Lower leg skin (tissue), 4 donors: ENCODE measurements at regions not wholly inside any gene's neighbourhood (a gene's known extent, or its start where the extent isn't known, plus 50 kb on each side); places are given as distances from the start of the nearest gene placed in this dataset.

Experiments used
- DNase-seq, 2 donors: peaks; one replicate each; pipeline ENCODE4 v3.0.0-alpha.2; 2019; ENCODE audit warnings: low spot score in 2 of 2
- H3K4me3 ChIP-seq: fragments of 200-600 bp; sonication (generic); 2 replicates; pipeline ENCODE4 v1.5.1; 2017; ENCODE audit warnings: mild to moderate bottlenecking, low read depth; ENCODE audit not compliant: poor library complexity, severe bottlenecking
- POLR2A ChIP-seq, 2 donors: fragments of 450-650 bp; IDR thresholded peaks; one replicate each; pipeline ENCODE4 v1.6.1; 2016 to 2017; ENCODE audit warnings: antibody characterized with exemption in 2 of 2, mild to moderate bottlenecking in 1 of 2, moderate library complexity in 1 of 2
- WGBS, 2 donors: methylation state at CpG; one replicate each; pipeline ENCODE4 v1.1.5; 2018; 5-methylcytosine and 5-hydroxymethylcytosine counted together
- intact Hi-C: fragments of 100-400 bp; cut with DNase I; formaldehyde crosslinking; loops from one replicate; pipeline ENCODE4 v1.15.0; 2023; ENCODE audit warnings: low total_unique reads
- TF ChIP-seq, protein P1 (sequence below), 3 donors: fragments of 450-650 bp; IDR thresholded peaks; one replicate each; pipeline ENCODE4 v1.5.1; 2016; ENCODE audit warnings: antibody characterized with exemption in 3 of 3, mild to moderate bottlenecking in 3 of 3, moderate library complexity in 2 of 3

DNA sequence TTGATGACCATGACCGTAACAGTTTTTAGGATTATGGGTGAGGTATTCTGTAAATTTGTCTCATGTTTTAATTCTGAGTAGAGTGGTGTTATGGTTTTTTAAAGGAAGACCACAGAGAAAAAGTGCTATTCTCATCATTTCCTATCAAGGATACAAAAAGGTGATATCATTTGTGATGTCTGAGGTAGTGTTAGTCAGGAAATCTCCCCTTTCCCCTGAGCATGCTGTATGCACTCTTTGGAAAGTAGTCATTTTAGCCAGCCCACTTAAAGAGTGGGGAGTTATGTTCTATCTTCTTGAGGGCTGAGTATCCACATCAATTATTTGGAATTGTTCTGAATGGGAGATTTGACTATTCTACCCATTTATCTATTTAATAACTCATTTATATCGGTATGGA lies 414.2 kb upstream of the SLC14A2 start:
- TF ChIP-seq POLR2A (IDR thresholded peaks at IDR 0.05): no peak
- TF ChIP-seq, protein P1, sequence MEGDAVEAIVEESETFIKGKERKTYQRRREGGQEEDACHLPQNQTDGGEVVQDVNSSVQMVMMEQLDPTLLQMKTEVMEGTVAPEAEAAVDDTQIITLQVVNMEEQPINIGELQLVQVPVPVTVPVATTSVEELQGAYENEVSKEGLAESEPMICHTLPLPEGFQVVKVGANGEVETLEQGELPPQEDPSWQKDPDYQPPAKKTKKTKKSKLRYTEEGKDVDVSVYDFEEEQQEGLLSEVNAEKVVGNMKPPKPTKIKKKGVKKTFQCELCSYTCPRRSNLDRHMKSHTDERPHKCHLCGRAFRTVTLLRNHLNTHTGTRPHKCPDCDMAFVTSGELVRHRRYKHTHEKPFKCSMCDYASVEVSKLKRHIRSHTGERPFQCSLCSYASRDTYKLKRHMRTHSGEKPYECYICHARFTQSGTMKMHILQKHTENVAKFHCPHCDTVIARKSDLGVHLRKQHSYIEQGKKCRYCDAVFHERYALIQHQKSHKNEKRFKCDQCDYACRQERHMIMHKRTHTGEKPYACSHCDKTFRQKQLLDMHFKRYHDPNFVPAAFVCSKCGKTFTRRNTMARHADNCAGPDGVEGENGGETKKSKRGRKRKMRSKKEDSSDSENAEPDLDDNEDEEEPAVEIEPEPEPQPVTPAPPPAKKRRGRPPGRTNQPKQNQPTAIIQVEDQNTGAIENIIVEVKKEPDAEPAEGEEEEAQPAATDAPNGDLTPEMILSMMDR (IDR thresholded peaks at IDR 0.05): no peak
- intact Hi-C loops: no loop called here
- DNase-seq: no peak
- H3K4me3 ChIP-seq: no peak overlapping the region
- 98 to 99% methylated on average over 2 of the region's 2 CpGs for WGBS, 2 donors

DNA sequence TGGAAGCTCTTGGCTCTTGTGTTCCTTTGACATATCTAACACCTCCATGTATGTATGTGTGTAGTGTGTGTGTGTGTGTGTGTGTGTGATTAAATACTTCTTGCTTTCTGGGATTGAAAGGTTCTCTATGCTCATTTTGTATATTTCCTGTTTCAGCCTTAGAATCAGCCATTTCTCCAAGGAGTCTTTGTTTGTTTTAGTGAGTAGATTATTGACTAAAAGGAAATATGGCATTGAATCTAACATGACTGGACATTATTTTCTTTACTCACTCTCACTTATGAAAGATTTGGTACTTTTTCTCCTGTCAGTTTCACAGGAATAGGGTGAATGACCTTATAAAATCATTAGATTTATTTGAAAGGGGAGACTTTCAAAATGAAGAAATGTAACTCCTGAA lies 413.8 kb upstream of the SLC14A2 start:
- no peak for DNase-seq
- no peak overlapping the region for H3K4me3 ChIP-seq
- TF ChIP-seq POLR2A (IDR thresholded peaks at IDR 0.05): no peak
- TF ChIP-seq, protein P1 (IDR thresholded peaks at IDR 0.05): no peak
- intact Hi-C loops: no loop called here

DNA sequence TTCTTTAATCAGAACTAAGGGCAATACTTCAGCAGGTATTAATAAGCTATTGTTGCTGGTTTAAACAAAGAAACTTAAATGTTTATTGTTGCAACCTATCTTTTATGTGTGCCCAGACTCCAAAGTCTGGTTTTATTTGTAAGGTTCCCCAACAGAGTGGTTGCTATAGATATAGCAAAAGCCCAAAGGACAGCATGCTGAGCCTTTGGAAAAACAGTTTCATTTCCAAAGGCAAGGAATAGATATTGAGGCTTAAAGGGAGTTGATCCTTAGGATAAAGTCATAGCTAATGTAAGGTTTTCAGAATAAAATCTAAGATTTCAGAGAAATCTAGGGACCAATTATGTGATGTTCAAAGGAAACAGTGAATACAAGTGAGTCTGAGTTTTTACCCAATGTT lies 413.2 kb upstream of the SLC14A2 start:
- no peak for DNase-seq
- no peak for TF ChIP-seq POLR2A (IDR thresholded peaks at IDR 0.05)
- TF ChIP-seq, protein P1 (IDR thresholded peaks at IDR 0.05): no peak
- no peak overlapping the region for H3K4me3 ChIP-seq
- intact Hi-C loops: no loop called here

DNA sequence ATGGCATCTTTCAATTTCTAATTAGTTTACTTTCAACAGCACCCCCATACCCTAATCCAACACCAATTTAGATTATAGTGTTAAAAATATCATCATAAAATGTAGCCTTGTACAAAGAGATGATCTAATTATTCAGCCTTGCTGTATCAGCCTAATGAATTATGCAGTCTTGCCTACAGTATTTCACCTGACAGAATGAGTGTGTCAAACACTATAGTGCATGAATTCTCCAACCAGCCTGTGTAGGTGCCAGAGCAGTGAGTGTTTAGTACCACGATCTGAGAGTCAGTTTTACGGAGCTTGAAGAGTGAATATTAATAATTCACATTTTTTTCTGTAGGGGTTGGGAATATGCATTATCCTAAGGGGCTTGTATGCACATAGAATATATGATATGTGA lies 411.6 kb upstream of the SLC14A2 start:
- H3K4me3 ChIP-seq: no peak overlapping the region
- TF ChIP-seq POLR2A (IDR thresholded peaks at IDR 0.05): no peak
- TF ChIP-seq, protein P1 (IDR thresholded peaks at IDR 0.05): no peak
- 87 to 95% methylated on average over 2 of the region's 2 CpGs for WGBS, 2 donors
- no peak for DNase-seq
- intact Hi-C loops: no loop called here

DNA sequence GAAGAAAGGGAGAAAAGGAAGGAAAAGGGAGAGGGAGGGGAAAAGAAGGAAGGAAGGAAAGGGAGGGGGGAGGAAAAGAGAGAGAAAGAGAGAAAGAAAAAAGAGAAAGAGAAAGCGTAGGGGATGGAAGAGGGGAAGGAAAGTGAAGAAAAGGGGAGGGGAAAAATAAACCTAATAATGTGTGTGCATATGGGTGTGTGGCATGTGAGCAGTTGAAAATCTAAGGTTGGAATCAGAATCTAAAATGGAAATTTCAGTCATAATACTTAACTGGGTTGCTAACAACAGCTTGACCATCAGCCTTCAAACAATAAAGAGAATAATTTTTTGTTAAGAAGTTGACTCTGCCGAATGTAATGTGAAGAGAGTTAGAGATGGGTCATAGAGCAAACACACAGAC lies 407.9 kb upstream of the SLC14A2 start:
- TF ChIP-seq, protein P1 (IDR thresholded peaks at IDR 0.05): no peak
- TF ChIP-seq POLR2A (IDR thresholded peaks at IDR 0.05): no peak
- 82 to 95% methylated on average over 2 of the region's 2 CpGs for WGBS, 2 donors
- no peak overlapping the region for H3K4me3 ChIP-seq
- intact Hi-C loops: no loop called here
- DNase-seq: no peak

DNA sequence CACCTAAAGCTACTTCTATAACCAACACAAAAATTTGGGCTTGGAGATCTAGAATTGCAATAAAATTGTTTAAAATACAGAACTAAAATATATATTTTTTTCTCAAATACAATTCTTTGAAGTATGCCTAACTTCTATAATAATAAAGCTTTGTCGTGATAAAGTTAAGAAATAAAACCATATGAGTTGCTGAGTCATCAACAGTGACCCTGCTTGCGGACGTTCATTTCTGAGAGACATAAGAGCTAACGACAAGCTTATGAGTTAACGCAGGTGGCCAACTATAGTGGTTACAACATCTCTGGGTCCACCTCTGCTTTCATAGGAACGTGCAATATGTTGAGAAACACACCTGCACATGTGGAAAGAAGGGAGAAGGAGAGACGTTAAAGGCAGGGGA lies 407.1 kb upstream of the SLC14A2 start:
- 86 to 87% methylated on average over 7 of the region's 7 CpGs for WGBS, 2 donors
- TF ChIP-seq POLR2A (IDR thresholded peaks at IDR 0.05): no peak
- TF ChIP-seq, protein P1 (IDR thresholded peaks at IDR 0.05): no peak
- intact Hi-C loops: no loop called here
- no peak overlapping the region for H3K4me3 ChIP-seq
- DNase-seq: no peak
